ENCODE measurements at regions not wholly inside any gene's neighbourhood (a gene's known extent, or its start where the extent isn't known, plus 50 kb on each side); places are given as distances from the start of the nearest gene placed in this dataset.
A peak's percentile ranks its signal among the peaks of the same experiment; 100 is the strongest.

DNA sequence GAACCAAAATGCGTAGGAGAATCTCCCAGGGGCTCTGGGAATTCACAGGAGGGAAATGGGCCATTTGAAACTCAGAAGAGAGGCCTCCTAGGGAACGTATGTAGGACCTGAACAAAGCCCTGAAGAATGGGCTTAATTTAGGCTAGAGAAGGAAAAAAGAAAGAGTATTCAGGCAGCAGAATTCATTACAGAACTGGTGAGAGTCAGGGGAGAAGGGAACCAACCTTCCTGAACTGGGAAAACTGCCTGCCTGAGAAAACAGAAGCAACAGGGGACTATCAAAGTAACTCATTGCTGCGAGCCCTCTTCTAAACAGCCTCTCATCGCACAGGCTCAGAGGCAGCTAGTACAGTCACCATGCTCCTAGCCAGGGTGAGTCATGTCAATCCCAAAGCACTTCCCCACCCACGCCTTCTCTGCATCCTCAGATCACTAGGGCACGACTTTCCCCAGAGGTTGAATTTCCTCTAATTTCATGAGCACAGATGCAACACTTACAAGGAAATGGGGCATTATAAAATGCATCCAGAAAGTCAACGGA is 98.1 kb downstream of the ADSS2 start (continued):
- no peak for TF ChIP-seq ZNF768 (tag by site-specific recombination; IDR thresholded peaks at IDR 0.05)
- TF ChIP-seq, protein P1, sequence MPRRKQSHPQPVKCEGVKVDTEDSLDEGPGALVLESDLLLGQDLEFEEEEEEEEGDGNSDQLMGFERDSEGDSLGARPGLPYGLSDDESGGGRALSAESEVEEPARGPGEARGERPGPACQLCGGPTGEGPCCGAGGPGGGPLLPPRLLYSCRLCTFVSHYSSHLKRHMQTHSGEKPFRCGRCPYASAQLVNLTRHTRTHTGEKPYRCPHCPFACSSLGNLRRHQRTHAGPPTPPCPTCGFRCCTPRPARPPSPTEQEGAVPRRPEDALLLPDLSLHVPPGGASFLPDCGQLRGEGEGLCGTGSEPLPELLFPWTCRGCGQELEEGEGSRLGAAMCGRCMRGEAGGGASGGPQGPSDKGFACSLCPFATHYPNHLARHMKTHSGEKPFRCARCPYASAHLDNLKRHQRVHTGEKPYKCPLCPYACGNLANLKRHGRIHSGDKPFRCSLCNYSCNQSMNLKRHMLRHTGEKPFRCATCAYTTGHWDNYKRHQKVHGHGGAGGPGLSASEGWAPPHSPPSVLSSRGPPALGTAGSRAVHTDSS (tag by site-specific recombination; IDR thresholded peaks at IDR 0.05), result no peak
- TF ChIP-seq ZNF600 (tag by site-specific recombination; IDR thresholded peaks at IDR 0.05), result peak; percentile 38; the same call in 1 of the 2 replicates
- TF ChIP-seq ZNF23 (tag by site-specific recombination; IDR thresholded peaks at IDR 0.05; ENCODE audit: borderline replicate concordance), result no peak
- no peak for TF ChIP-seq ZNF792 (tag by site-specific recombination; IDR thresholded peaks at IDR 0.05)
- TF ChIP-seq ZNF266 (tag by site-specific recombination; IDR thresholded peaks at IDR 0.05; ENCODE audit: low read depth), result no peak
- TF ChIP-seq, protein P2, sequence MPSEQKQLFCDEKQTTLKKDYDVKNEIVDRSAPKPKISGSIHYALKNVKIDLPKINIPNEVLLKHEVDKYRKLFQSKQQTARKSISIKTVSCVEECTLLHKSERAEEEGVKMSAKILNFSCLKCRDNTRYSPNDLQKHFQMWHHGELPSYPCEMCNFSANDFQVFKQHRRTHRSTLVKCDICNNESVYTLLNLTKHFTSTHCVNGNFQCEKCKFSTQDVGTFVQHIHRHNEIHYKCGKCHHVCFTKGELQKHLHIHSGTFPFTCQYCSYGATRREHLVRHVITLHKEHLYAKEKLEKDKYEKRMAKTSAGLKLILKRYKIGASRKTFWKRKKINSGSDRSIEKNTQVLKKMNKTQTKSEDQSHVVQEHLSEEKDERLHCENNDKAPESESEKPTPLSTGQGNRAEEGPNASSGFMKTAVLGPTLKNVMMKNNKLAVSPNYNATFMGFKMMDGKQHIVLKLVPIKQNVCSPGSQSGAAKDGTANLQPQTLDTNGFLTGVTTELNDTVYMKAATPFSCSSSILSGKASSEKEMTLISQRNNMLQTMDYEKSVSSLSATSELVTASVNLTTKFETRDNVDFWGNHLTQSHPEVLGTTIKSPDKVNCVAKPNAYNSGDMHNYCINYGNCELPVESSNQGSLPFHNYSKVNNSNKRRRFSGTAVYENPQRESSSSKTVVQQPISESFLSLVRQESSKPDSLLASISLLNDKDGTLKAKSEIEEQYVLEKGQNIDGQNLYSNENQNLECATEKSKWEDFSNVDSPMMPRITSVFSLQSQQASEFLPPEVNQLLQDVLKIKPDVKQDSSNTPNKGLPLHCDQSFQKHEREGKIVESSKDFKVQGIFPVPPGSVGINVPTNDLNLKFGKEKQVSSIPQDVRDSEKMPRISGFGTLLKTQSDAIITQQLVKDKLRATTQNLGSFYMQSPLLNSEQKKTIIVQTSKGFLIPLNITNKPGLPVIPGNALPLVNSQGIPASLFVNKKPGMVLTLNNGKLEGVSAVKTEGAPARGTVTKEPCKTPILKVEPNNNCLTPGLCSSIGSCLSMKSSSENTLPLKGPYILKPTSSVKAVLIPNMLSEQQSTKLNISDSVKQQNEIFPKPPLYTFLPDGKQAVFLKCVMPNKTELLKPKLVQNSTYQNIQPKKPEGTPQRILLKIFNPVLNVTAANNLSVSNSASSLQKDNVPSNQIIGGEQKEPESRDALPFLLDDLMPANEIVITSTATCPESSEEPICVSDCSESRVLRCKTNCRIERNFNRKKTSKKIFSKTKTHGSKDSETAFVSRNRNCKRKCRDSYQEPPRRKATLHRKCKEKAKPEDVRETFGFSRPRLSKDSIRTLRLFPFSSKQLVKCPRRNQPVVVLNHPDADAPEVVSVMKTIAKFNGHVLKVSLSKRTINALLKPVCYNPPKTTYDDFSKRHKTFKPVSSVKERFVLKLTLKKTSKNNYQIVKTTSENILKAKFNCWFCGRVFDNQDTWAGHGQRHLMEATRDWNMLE (tag by site-specific recombination; conservative IDR thresholded peaks at IDR 0.05; ENCODE audit: low read depth), result no peak
- 0 out of 2 replicates have a peak, but pooled peaks have one; percentile 20 for TF ChIP-seq ZBTB20 (tag by site-specific recombination; IDR thresholded peaks at IDR 0.05)
- peak; percentile 71; the same call in 1 of the 2 replicates for TF ChIP-seq ZNF660 (tag by site-specific recombination; IDR thresholded peaks at IDR 0.05)
- TF ChIP-seq ZNF239 (tag by site-specific recombination; IDR thresholded peaks at IDR 0.05), result no peak
- TF ChIP-seq, protein P3, sequence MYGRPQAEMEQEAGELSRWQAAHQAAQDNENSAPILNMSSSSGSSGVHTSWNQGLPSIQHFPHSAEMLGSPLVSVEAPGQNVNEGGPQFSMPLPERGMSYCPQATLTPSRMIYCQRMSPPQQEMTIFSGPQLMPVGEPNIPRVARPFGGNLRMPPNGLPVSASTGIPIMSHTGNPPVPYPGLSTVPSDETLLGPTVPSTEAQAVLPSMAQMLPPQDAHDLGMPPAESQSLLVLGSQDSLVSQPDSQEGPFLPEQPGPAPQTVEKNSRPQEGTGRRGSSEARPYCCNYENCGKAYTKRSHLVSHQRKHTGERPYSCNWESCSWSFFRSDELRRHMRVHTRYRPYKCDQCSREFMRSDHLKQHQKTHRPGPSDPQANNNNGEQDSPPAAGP (tag by site-specific recombination; IDR thresholded peaks at IDR 0.05), result no peak
- no peak for TF ChIP-seq KLF7 (tag by site-specific recombination; IDR thresholded peaks at IDR 0.05; ENCODE audit: borderline replicate concordance)
- no peak for TF ChIP-seq HOXD13 (CRISPR knock-in tag; IDR thresholded peaks at IDR 0.05; ENCODE audit: borderline replicate concordance)
- no peak for TF ChIP-seq HOXC10 (CRISPR knock-in tag; IDR thresholded peaks at IDR 0.05)
- no peak for TF ChIP-seq ZNF292 (tag by site-specific recombination; IDR thresholded peaks at IDR 0.05; ENCODE audit: borderline replicate concordance, low read depth)
- TF ChIP-seq FEZF1 (tag by site-specific recombination; IDR thresholded peaks at IDR 0.05), result no peak
- TF ChIP-seq ZNF202 (tag by site-specific recombination; IDR thresholded peaks at IDR 0.05; ENCODE audit: borderline replicate concordance), result no peak
- no peak for TF ChIP-seq ZBTB7A (tag by site-specific recombination; IDR thresholded peaks at IDR 0.05; ENCODE audit: low read depth)
- TF ChIP-seq, protein P4, sequence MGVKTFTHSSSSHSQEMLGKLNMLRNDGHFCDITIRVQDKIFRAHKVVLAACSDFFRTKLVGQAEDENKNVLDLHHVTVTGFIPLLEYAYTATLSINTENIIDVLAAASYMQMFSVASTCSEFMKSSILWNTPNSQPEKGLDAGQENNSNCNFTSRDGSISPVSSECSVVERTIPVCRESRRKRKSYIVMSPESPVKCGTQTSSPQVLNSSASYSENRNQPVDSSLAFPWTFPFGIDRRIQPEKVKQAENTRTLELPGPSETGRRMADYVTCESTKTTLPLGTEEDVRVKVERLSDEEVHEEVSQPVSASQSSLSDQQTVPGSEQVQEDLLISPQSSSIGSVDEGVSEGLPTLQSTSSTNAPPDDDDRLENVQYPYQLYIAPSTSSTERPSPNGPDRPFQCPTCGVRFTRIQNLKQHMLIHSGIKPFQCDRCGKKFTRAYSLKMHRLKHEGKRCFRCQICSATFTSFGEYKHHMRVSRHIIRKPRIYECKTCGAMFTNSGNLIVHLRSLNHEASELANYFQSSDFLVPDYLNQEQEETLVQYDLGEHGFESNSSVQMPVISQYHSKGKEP (tag by site-specific recombination; IDR thresholded peaks at IDR 0.05), result 0 out of 2 replicates have a peak, but pooled peaks have one; percentile 25
- no peak for TF ChIP-seq GFI1B (tag by site-specific recombination; IDR thresholded peaks at IDR 0.05)
- TF ChIP-seq ZNF48 (tag by site-specific recombination; IDR thresholded peaks at IDR 0.05), result no peak
- no peak for TF ChIP-seq ZNF426 (tag by site-specific recombination; IDR thresholded peaks at IDR 0.05)
- no peak for TF ChIP-seq SCRT1 (tag by site-specific recombination; IDR thresholded peaks at IDR 0.05; ENCODE audit: borderline replicate concordance)
- no peak for TF ChIP-seq KLF16 (tag by site-specific recombination; IDR thresholded peaks at IDR 0.05)
- no peak for TF ChIP-seq REPIN1 (tag by site-specific recombination; IDR thresholded peaks at IDR 0.05; ENCODE audit: low read depth)
- TF ChIP-seq EGR2 (tag by site-specific recombination; IDR thresholded peaks at IDR 0.05; ENCODE audit: low read depth), result peak; percentile 69
- TF ChIP-seq ZEB2 (tag by site-specific recombination; IDR thresholded peaks at IDR 0.05), result 0 out of 2 replicates have a peak, but pooled peaks have one; percentile 32
- no peak for TF ChIP-seq MZF1 (tag by site-specific recombination; IDR thresholded peaks at IDR 0.05; ENCODE audit: borderline replicate concordance)
- TF ChIP-seq ZNF184 (tag by site-specific recombination; IDR thresholded peaks at IDR 0.05), result peak; percentile 74
- TF ChIP-seq, protein P5, sequence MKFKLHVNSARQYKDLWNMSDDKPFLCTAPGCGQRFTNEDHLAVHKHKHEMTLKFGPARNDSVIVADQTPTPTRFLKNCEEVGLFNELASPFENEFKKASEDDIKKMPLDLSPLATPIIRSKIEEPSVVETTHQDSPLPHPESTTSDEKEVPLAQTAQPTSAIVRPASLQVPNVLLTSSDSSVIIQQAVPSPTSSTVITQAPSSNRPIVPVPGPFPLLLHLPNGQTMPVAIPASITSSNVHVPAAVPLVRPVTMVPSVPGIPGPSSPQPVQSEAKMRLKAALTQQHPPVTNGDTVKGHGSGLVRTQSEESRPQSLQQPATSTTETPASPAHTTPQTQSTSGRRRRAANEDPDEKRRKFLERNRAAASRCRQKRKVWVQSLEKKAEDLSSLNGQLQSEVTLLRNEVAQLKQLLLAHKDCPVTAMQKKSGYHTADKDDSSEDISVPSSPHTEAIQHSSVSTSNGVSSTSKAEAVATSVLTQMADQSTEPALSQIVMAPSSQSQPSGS (tag by site-specific recombination; IDR thresholded peaks at IDR 0.05; ENCODE audit: low read depth), result no peak
- TF ChIP-seq MEIS1 (CRISPR knock-in tag; IDR thresholded peaks at IDR 0.05; ENCODE audit: borderline replicate concordance), result no peak
